Endothelial cell of umbilical vein (primary cell): ENCODE measurements at regions not wholly inside any gene's neighbourhood (a gene's known extent, or its start where the extent isn't known, plus 50 kb on each side); places are given as distances from the start of the nearest gene placed in this dataset.

Source experiments
- POLR2AphosphoS5 ChIP-seq: IDR thresholded peaks from 2 replicates; pipeline ENCODE4 v1.6.1; 2012; ENCODE audit warnings: low read depth, mild to moderate bottlenecking, control low read depth, low read length, moderate library complexity; ENCODE audit not compliant: insufficient read depth
- TF ChIP-seq, protein P1 (sequence below), 2 donors: IDR thresholded peaks; 1 replicate in 1 of 2; 2 replicates in 1 of 2; pipeline ENCODE4 v1.5.1; 2011; ENCODE audit warnings: low read length in 2 of 2, mild to moderate bottlenecking in 2 of 2, moderate library complexity in 2 of 2, control low read depth in 1 of 2, inconsistent platforms in 1 of 2, low read depth in 1 of 2; ENCODE audit not compliant: insufficient read depth in 1 of 2; ENCODE audit errors: extremely low read depth in 1 of 2
- TF ChIP-seq, protein P2 (sequence below): IDR thresholded peaks from 2 replicates; pipeline ENCODE4 v1.6.1; 2011; ENCODE audit not compliant: insufficient read depth, insufficient read length

DNA sequence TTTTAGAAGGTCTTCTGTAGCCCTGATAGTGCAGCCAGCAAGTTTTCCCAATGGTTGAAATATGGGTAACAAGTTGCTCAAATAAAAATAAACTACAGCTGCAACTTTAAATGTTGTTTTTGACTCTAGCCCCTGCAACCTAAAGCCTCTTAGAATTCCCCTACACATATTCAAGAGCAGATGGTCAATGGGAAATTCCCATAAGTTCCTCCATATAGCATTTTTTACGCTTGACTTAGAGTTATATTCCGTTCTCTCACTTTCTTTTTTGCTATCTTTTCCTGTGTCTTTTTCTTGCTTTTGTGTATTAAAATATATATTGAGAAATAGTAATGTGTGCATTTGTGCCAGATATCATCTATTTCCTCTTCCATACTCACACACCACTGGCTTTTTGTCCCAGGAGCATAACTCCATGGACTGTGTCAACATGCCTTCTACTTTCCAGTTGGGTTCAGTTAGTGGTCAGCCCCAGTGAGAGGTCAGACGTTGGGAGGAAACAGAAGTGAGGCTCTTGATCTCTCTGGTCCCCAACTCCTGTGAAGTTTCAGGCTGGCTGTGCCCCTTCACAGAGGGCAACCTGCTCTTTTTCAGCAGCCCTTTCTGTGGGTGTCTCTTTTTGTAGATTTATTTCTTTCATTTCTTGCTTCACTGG, 63.3 kb upstream of the TP63 start:
- TF ChIP-seq, protein P1, sequence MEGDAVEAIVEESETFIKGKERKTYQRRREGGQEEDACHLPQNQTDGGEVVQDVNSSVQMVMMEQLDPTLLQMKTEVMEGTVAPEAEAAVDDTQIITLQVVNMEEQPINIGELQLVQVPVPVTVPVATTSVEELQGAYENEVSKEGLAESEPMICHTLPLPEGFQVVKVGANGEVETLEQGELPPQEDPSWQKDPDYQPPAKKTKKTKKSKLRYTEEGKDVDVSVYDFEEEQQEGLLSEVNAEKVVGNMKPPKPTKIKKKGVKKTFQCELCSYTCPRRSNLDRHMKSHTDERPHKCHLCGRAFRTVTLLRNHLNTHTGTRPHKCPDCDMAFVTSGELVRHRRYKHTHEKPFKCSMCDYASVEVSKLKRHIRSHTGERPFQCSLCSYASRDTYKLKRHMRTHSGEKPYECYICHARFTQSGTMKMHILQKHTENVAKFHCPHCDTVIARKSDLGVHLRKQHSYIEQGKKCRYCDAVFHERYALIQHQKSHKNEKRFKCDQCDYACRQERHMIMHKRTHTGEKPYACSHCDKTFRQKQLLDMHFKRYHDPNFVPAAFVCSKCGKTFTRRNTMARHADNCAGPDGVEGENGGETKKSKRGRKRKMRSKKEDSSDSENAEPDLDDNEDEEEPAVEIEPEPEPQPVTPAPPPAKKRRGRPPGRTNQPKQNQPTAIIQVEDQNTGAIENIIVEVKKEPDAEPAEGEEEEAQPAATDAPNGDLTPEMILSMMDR (IDR thresholded peaks at IDR 0.05; ENCODE audit: extremely low read depth in 1 of 2, insufficient read depth in 1 of 2, low read depth in 1 of 2, low read length in 2 of 2) = no peak
- no peak for TF ChIP-seq POLR2AphosphoS5
- TF ChIP-seq, protein P2, sequence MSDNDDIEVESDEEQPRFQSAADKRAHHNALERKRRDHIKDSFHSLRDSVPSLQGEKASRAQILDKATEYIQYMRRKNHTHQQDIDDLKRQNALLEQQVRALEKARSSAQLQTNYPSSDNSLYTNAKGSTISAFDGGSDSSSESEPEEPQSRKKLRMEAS = no peak
